Panc1 (cell line): ENCODE measurements at regions not wholly inside any gene's neighbourhood (a gene's known extent, or its start where the extent isn't known, plus 50 kb on each side); places are given as distances from the start of the nearest gene placed in this dataset.

Experiments used
- ATAC-seq: fragments of 200-7000 bp; cut with Tn5 transposase; 2 replicates; pipeline ENCODE4 v1.9.1; 2020; ENCODE audit warnings: mild to moderate bottlenecking, moderate library complexity
- BruUV-seq: library from RNA; stranded (reverse); fragments of 400-500 nt; replicated peaks from 2 replicates; lab custom pipeline; 2021; lab: Mats Ljungman, UMichigan
- CTCF ChIA-PET: fragments of 300-600 bp; sonication (Branson Sonifier 250); formaldehyde crosslinking; loops from one replicate; lab custom pipeline; 2022; ENCODE audit warnings: antibody characterized with exemption; lab: Charles Lee
- POLR2A ChIA-PET: fragments of 300-600 bp; sonication (Branson Sonifier 250); formaldehyde crosslinking; loops from one replicate; lab custom pipeline; 2022; ENCODE audit warnings: antibody characterized with exemption; lab: Charles Lee
- DNase-seq: peaks from one replicate; pipeline ENCODE4 v3.0.0-alpha.2; 2010; ENCODE audit warnings: low read depth, low spot score
- H3K27ac ChIP-seq: 2 replicates; pipeline ENCODE4 v1.5.1; 2011; ENCODE audit warnings: mild to moderate bottlenecking, low read length, inconsistent platforms
- H3K27me3 ChIP-seq: fragments of 200-500 bp; sonication (Bioruptor generic); 2 replicates; pipeline ENCODE4 v1.6.0; 2014; ENCODE audit warnings: low read length, inconsistent platforms; ENCODE audit not compliant: control insufficient read depth, insufficient read depth
- H3K36me3 ChIP-seq: fragments of 200-500 bp; sonication (Bioruptor generic); 2 replicates; pipeline ENCODE4 v1.5.1; 2014; ENCODE audit warnings: inconsistent platforms, mild to moderate bottlenecking, low read length, moderate library complexity; ENCODE audit not compliant: control insufficient read depth, insufficient read depth
- H3K4me1 ChIP-seq: 2 replicates; pipeline ENCODE4 v1.5.1; 2011; ENCODE audit warnings: inconsistent platforms, mild to moderate bottlenecking, low read length, moderate library complexity; ENCODE audit not compliant: control insufficient read depth, insufficient read depth
- H3K4me3 ChIP-seq, 2 experiments: 2 replicates each; pipeline ENCODE4 v1.5.1; 2011 to 2012; ENCODE audit warnings: low read depth in 2 of 2, low read length in 2 of 2, mild to moderate bottlenecking in 2 of 2, inconsistent platforms in 1 of 2, moderate library complexity in 1 of 2
- H3K9me3 ChIP-seq: fragments of 200-500 bp; sonication (Bioruptor generic); 2 replicates; pipeline ENCODE4 v1.5.1; 2014; ENCODE audit warnings: low read depth, mild to moderate bottlenecking, inconsistent platforms, low read length, moderate library complexity; ENCODE audit not compliant: control insufficient read depth, insufficient read depth
- POLR2AphosphoS5 ChIP-seq: IDR thresholded peaks from 2 replicates; pipeline ENCODE4 v1.6.1; 2012; ENCODE audit warnings: mild to moderate bottlenecking, low read depth, low read length, moderate library complexity
- SIN3A ChIP-seq: IDR thresholded peaks from 2 replicates; pipeline ENCODE4 v1.6.1; 2012; ENCODE audit warnings: low read depth, mild to moderate bottlenecking, low read length, moderate library complexity, borderline replicate concordance; ENCODE audit not compliant: insufficient read depth
- TCF7L2 ChIP-seq: IDR thresholded peaks from 2 replicates; pipeline ENCODE4 v1.6.1; 2011; ENCODE audit warnings: mild to moderate bottlenecking, low read depth, low read length, inconsistent platforms
- in situ Hi-C: cut with HindIII; loops from 2 replicates; pipeline ENCODE4 v1.10.0; 2016; ENCODE audit warnings: low sequenced_read_pairs, low pct_unique_long_range_greater_than_20kb
- intact Hi-C: fragments of 100-400 bp; cut with micrococcal nuclease; formaldehyde crosslinking; loops from one replicate; pipeline ENCODE4 v1.10.0; 2022; ENCODE audit not compliant: unreplicated experiment
- TF ChIP-seq, protein P1 (sequence below), 2 experiments: IDR thresholded peaks; 2 replicates each; pipeline ENCODE4 v1.6.1; 2011 to 2012; ENCODE audit warnings: low read depth in 2 of 2, control low read depth in 1 of 2, low read length in 1 of 2, mild to moderate bottlenecking in 1 of 2, moderate library complexity in 1 of 2; ENCODE audit not compliant: insufficient read depth in 1 of 2
- TF ChIP-seq, protein P2 (sequence below): fragments of 450-650 bp; IDR thresholded peaks from 2 replicates; pipeline ENCODE4 v1.5.1; 2017; ENCODE audit warnings: mild to moderate bottlenecking

DNA sequence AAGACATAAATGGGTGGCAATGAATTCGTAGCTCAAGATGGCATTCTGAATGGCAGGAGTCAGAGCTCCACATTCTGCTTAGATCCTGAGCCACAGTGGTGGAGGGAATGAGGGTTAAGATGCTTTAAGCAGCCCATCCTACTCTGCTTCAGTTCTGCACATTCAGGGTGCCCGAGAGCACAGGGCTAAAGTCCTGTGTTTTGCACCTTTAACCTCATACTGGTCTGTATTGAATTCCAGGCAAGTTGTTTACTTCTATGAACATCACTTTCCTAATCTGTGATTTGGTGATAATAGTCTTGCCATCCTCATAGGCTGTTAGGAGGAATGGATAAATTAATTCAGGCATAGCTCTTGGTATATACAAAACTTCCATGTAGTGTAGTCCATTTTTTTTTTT lies 321.6 kb upstream of the CD180 start:
- intact Hi-C loops, result no loop called here
- no peak for TF ChIP-seq POLR2AphosphoS5
- TF ChIP-seq TCF7L2, result no peak
- TF ChIP-seq, protein P1, sequence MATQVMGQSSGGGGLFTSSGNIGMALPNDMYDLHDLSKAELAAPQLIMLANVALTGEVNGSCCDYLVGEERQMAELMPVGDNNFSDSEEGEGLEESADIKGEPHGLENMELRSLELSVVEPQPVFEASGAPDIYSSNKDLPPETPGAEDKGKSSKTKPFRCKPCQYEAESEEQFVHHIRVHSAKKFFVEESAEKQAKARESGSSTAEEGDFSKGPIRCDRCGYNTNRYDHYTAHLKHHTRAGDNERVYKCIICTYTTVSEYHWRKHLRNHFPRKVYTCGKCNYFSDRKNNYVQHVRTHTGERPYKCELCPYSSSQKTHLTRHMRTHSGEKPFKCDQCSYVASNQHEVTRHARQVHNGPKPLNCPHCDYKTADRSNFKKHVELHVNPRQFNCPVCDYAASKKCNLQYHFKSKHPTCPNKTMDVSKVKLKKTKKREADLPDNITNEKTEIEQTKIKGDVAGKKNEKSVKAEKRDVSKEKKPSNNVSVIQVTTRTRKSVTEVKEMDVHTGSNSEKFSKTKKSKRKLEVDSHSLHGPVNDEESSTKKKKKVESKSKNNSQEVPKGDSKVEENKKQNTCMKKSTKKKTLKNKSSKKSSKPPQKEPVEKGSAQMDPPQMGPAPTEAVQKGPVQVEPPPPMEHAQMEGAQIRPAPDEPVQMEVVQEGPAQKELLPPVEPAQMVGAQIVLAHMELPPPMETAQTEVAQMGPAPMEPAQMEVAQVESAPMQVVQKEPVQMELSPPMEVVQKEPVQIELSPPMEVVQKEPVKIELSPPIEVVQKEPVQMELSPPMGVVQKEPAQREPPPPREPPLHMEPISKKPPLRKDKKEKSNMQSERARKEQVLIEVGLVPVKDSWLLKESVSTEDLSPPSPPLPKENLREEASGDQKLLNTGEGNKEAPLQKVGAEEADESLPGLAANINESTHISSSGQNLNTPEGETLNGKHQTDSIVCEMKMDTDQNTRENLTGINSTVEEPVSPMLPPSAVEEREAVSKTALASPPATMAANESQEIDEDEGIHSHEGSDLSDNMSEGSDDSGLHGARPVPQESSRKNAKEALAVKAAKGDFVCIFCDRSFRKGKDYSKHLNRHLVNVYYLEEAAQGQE (IDR thresholded peaks at IDR 0.05; ENCODE audit: insufficient read depth in 1 of 2, low read depth in 2 of 2, low read length in 1 of 2), result no peak
- TF ChIP-seq SIN3A, result no peak
- TF ChIP-seq, protein P2, sequence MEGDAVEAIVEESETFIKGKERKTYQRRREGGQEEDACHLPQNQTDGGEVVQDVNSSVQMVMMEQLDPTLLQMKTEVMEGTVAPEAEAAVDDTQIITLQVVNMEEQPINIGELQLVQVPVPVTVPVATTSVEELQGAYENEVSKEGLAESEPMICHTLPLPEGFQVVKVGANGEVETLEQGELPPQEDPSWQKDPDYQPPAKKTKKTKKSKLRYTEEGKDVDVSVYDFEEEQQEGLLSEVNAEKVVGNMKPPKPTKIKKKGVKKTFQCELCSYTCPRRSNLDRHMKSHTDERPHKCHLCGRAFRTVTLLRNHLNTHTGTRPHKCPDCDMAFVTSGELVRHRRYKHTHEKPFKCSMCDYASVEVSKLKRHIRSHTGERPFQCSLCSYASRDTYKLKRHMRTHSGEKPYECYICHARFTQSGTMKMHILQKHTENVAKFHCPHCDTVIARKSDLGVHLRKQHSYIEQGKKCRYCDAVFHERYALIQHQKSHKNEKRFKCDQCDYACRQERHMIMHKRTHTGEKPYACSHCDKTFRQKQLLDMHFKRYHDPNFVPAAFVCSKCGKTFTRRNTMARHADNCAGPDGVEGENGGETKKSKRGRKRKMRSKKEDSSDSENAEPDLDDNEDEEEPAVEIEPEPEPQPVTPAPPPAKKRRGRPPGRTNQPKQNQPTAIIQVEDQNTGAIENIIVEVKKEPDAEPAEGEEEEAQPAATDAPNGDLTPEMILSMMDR, result no peak
- H3K27me3 ChIP-seq, result no peaks in the 10 kb centered on the region
- in situ Hi-C loops, result no loop called here
- H3K4me3 ChIP-seq, result no peak overlapping the region
- no peak for ATAC-seq
- H3K4me1 ChIP-seq, result no peaks in the 10 kb centered on the region
- POLR2A ChIA-PET, result no interaction called here
- BruUV-seq, result no TSS peak
- no peaks in the 10 kb centered on the region for H3K9me3 ChIP-seq
- CTCF ChIA-PET, result interaction anchor here (0.5 kb wide), 1 partner anchor 11 kb away, joined by 5 read pairs; no protein-coding TSS in a partner anchor
- no peaks in the 10 kb centered on the region for H3K36me3 ChIP-seq
- DNase-seq, result no peak
- H3K27ac ChIP-seq, result no peak overlapping the region

DNA sequence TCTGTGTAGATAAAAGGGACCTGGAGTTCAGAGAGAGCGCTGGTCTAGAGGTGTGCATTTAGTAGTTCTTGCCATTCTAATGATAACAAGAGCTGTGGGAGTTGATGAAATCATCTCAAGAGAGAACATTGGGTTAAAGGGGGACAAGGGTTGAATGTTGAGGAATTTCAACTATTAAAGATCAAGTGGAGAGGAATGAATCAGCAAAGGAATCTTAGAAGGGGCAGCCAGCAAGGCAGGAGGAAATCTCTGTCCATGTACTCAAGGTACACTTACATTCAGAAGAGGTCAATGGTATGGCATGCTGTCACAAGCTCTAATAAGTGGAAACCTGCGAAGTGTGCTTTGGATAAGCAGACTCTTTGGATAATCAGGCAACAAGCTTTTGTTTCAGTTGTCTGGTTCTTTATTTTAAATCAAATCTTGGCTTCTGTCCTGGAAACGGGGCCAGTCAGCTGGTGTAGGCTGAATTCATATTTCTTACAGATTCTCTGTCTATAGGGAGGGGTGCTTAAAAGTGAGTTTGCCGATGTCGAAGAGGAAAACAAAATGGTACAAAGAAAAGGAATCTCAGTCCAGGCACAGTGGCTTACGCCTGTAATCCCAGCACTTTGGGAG lies 320.5 kb upstream of the CD180 start:
- Histone ChIP-seq H3K9me3 (no peaks in the 10 kb centered on the region), H3K36me3 (no peaks in the 10 kb centered on the region), H3K4me1 (no peaks in the 10 kb centered on the region), H3K27ac (no peak overlapping the region), H3K4me3 (no peak overlapping the region), H3K27me3 (no peaks in the 10 kb centered on the region)
- TF ChIP-seq, protein P1 (IDR thresholded peaks at IDR 0.05; ENCODE audit: insufficient read depth in 1 of 2, low read depth in 2 of 2, low read length in 1 of 2), result no peak
- intact Hi-C loops (no loop called here), in situ Hi-C loops (no loop called here)
- ATAC-seq, result no peak
- no TSS peak for BruUV-seq
- CTCF ChIA-PET, result no interaction called here
- POLR2A ChIA-PET, result no interaction called here
- DNase-seq, result no peak
